ENCODE measurements at regions not wholly inside any gene's neighbourhood (a gene's known extent, or its start where the extent isn't known, plus 50 kb on each side); places are given as distances from the start of the nearest gene placed in this dataset.
A peak's percentile ranks its signal among the peaks of the same experiment; 100 is the strongest.

- DNase-seq: no peak
Measured at GRCh38 chr6:164547076-164547475, 762.3 kb downstream of the C6orf118 start.

GRCh38 chr6:164546263-164546662 is 763.1 kb downstream of the C6orf118 start:
- DNase-seq: no peak

GRCh38 chr6:164534070-164534766 is 775.2 kb downstream of the C6orf118 start:
- no peak for DNase-seq

- no peak for DNase-seq
Measured at GRCh38 chr6:164533045-164533362, 776.4 kb downstream of the C6orf118 start.

GRCh38 chr6:164532198-164533044 is 777.0 kb downstream of the C6orf118 start:
- no peak for DNase-seq

GRCh38 chr6:164531736-164532135 is 777.7 kb downstream of the C6orf118 start:
- no peak for DNase-seq

GRCh38 chr6:164528539-164528938 is 780.9 kb downstream of the C6orf118 start:
- DNase-seq: no peak

- DNase-seq: no peak
Measured at GRCh38 chr6:164523087-164523654, 786.2 kb downstream of the C6orf118 start.

GRCh38 chr6:164520916-164521315 is 788.5 kb downstream of the C6orf118 start:
- DNase-seq: no peak

GRCh38 chr6:164507206-164507940 is 802.0 kb downstream of the C6orf118 start:
- peak; percentile 17 for DNase-seq

- no peak for DNase-seq
Measured at GRCh38 chr6:164505425-164505824, 804.0 kb downstream of the C6orf118 start.

- DNase-seq: no peak
Measured at GRCh38 chr6:164502833-164503232, 806.6 kb downstream of the C6orf118 start.

GRCh38 chr6:164495882-164496495 is 813.4 kb downstream of the C6orf118 start:
- no peak for DNase-seq

GRCh38 chr6:164478426-164478825 is 831.0 kb downstream of the C6orf118 start:
- DNase-seq: no peak

- DNase-seq: no peak
Measured at GRCh38 chr6:164477790-164478189, 831.6 kb downstream of the C6orf118 start.

GRCh38 chr6:164477101-164477500 is 832.3 kb downstream of the C6orf118 start:
- DNase-seq: no peak

GRCh38 chr6:164469276-164469949 is 840.0 kb downstream of the C6orf118 start:
- DNase-seq: no peak

- no peak for DNase-seq
Measured at GRCh38 chr6:164455835-164456234, 853.6 kb downstream of the C6orf118 start.

- DNase-seq: no peak
Measured at GRCh38 chr6:164453835-164454234, 855.6 kb downstream of the C6orf118 start.

- DNase-seq: no peak
Measured at GRCh38 chr6:164442572-164442971, 866.8 kb downstream of the C6orf118 start.

GRCh38 chr6:164439331-164439730 is 870.1 kb downstream of the C6orf118 start:
- no peak for DNase-seq

GRCh38 chr6:164436976-164437375 is 872.4 kb downstream of the C6orf118 start:
- DNase-seq: no peak
